Breast epithelium (tissue), 3 donors: ENCODE measurements at regions not wholly inside any gene's neighbourhood (a gene's known extent, or its start where the extent isn't known, plus 50 kb on each side); places are given as distances from the start of the nearest gene placed in this dataset.

Experiments
- POLR2AphosphoS5 ChIP-seq, 3 donors: sonication (generic); formaldehyde crosslinking; IDR thresholded peaks; one replicate each; pipeline ENCODE4 v1.6.1; 2017; ENCODE audit warnings: antibody characterized with exemption in 3 of 3
- TF ChIP-seq, protein P1 (sequence below), 3 donors: fragments of 450-650 bp; IDR thresholded peaks; one replicate each; pipeline ENCODE4 v1.5.1; 2016 to 2017; ENCODE audit warnings: antibody characterized with exemption in 3 of 3, mild to moderate bottlenecking in 3 of 3, moderate library complexity in 3 of 3

DNA sequence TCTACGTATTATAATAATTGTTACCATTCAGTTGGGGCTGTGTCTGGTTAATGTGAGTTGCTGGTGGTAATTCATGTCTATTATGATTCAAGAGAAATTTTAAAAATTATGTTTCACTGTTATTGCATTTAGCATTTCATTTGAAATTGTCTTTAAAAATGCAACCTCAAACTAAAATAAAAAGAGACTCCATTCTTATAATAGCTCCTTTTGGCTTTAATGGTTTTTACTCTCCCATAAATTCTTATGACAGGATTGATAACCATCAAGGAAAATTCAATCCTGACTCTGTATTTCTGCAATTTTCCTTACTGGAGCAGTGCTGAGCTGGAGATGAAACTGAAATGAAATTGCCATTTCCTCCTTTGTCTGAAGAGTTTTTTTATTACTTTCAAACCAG is 262.7 kb downstream of the REEP3 start:
- TF ChIP-seq, protein P1, sequence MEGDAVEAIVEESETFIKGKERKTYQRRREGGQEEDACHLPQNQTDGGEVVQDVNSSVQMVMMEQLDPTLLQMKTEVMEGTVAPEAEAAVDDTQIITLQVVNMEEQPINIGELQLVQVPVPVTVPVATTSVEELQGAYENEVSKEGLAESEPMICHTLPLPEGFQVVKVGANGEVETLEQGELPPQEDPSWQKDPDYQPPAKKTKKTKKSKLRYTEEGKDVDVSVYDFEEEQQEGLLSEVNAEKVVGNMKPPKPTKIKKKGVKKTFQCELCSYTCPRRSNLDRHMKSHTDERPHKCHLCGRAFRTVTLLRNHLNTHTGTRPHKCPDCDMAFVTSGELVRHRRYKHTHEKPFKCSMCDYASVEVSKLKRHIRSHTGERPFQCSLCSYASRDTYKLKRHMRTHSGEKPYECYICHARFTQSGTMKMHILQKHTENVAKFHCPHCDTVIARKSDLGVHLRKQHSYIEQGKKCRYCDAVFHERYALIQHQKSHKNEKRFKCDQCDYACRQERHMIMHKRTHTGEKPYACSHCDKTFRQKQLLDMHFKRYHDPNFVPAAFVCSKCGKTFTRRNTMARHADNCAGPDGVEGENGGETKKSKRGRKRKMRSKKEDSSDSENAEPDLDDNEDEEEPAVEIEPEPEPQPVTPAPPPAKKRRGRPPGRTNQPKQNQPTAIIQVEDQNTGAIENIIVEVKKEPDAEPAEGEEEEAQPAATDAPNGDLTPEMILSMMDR (IDR thresholded peaks at IDR 0.05), result no peak
- TF ChIP-seq POLR2AphosphoS5 (IDR thresholded peaks at IDR 0.05), result no peak
